Astrocyte of the spinal cord (primary cell): ENCODE measurements at regions not wholly inside any gene's neighbourhood (a gene's known extent, or its start where the extent isn't known, plus 50 kb on each side); places are given as distances from the start of the nearest gene placed in this dataset.
"Not testable (repeated sequence)": the region's sequence is repeated elsewhere in the genome, so short reads cannot be mapped to it uniquely, and the experiment has no call there.

Experiments used
- DNase-seq: peaks from one replicate; pipeline ENCODE4 v3.0.0; 2011; ENCODE audit warnings: low read depth, low spot score
- H3K4me3 ChIP-seq: 2 replicates; pipeline ENCODE4 v1.5.1; 2011; ENCODE audit warnings: low read depth, mild to moderate bottlenecking, low read length, moderate library complexity
- in situ Hi-C: cut with HindIII; loops from 2 replicates; pipeline ENCODE4 v1.10.0; 2017; ENCODE audit warnings: low sequenced_read_pairs
- TF ChIP-seq, protein P1 (sequence below): IDR thresholded peaks from 2 replicates; pipeline ENCODE4 v1.5.1; 2012; ENCODE audit warnings: low read depth, mild to moderate bottlenecking, low read length, inconsistent platforms

DNA sequence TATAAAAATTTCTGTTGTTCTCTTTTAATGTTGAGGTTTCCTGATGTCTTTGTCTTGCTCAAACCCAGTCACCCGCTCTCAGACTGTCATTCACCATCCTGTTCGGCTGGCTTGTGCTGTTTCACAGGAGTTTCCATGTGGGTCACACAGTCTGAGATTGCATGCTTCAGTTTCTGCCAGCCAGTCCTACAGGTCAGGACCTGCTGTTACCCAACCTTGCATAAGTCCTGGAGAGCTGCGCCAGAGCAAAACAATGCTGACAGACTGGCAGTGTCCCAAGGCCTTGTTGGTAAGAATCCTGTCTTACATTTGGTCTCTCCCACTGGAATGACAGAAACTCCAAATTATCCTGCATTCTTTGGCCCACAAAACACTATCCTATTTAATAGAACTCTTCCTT is 340.0 kb upstream of the SLITRK5 start:
- in situ Hi-C loops: no loop called here
- TF ChIP-seq, protein P1, sequence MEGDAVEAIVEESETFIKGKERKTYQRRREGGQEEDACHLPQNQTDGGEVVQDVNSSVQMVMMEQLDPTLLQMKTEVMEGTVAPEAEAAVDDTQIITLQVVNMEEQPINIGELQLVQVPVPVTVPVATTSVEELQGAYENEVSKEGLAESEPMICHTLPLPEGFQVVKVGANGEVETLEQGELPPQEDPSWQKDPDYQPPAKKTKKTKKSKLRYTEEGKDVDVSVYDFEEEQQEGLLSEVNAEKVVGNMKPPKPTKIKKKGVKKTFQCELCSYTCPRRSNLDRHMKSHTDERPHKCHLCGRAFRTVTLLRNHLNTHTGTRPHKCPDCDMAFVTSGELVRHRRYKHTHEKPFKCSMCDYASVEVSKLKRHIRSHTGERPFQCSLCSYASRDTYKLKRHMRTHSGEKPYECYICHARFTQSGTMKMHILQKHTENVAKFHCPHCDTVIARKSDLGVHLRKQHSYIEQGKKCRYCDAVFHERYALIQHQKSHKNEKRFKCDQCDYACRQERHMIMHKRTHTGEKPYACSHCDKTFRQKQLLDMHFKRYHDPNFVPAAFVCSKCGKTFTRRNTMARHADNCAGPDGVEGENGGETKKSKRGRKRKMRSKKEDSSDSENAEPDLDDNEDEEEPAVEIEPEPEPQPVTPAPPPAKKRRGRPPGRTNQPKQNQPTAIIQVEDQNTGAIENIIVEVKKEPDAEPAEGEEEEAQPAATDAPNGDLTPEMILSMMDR: no peak
- peak; percentile 39 for DNase-seq
- no peak overlapping the region for H3K4me3 ChIP-seq

DNA sequence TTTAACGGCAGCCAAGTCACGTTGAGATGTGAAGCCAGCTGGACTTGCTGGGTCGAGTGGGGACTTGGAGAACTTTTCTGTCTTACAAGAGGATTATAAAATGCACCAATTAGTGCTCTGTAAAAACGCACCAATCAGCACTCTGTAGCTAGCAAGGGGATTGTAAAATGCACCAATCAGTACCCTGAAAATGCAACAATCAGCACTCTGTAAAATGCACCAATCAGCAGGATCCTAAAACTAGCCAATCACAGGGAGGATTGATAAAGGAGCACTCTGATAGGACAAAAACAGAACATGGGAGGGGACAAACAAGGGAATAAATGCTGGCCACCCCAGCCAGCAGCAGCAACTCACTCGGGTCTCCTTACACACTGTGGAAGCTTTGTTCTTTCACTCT is 337.6 kb upstream of the SLITRK5 start:
- TF ChIP-seq, protein P1: no peak
- H3K4me3 ChIP-seq: no peak overlapping the region
- in situ Hi-C loops: no loop called here
- DNase-seq: no peak

DNA sequence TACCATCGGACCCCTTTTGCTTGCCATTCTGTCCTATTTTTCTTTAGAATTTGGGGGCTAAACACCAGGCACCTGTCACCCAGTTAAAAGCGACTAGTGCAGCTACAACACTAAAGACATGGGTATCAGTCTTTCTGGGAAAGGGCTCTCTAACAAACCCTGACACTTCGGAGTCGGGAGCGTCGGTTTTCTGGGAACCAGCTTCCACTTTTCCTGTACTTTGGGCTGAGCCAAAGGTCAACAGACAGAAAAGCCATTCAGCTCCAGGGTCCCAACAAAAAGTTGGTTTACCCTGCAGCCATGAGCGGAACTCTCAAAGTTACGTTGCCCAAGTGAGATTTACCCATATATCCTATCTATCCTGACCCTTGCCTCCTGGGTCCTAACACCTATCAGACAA is 337.0 kb upstream of the SLITRK5 start:
- DNase-seq: no peak
- in situ Hi-C loops: no loop called here
- H3K4me3 ChIP-seq: no peak overlapping the region
- TF ChIP-seq, protein P1: no peak

DNA sequence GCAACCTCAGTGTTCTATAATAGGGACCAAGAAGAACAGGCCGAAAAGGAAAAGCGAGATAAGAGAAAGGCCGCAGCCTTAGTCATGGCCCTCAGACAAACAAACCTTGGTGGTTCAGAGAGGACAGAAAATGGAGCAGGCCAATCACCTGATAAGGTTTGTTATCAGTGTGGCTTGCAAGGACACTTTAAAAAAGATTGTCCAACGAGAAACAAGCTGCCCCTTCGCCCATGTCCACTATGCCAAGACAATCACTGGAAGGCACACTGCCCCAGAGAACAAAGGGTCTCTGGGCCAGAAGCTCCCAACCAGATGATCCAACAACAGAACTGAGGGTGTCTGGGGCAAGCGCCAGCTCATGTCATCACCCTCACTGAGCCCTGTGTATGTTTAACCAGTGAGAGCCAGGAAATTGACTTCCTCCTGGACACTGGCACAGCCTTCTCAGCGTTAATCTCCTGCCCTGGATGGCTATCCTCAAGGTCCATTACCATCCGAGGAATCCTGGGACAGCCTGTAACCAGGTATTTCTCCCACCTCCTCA is 334.8 kb upstream of the SLITRK5 start:
- in situ Hi-C loops, H3K4me3 ChIP-seq, DNase-seq: not testable (repeated sequence)

DNA sequence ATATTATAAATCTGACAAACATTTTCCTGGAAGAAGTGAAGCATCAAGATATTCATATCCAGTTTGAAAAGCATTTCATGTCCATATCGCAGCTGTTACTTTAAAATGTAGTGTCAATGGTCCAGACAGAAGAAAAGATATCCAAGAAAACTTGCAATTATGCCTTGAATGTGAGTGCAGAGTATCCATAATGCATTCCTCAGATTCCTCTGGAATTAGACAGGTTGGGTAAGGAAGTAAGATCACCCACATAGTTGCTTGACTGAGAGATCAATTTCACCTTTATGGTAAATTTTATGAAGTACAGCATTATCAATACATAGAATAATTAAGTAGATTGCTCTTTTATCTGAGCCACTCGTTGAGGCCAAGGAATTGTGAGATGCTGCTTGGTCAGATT is 327.0 kb upstream of the SLITRK5 start:
- in situ Hi-C loops: no loop called here
- peak; percentile 5 for DNase-seq
- TF ChIP-seq, protein P1: no peak

DNA sequence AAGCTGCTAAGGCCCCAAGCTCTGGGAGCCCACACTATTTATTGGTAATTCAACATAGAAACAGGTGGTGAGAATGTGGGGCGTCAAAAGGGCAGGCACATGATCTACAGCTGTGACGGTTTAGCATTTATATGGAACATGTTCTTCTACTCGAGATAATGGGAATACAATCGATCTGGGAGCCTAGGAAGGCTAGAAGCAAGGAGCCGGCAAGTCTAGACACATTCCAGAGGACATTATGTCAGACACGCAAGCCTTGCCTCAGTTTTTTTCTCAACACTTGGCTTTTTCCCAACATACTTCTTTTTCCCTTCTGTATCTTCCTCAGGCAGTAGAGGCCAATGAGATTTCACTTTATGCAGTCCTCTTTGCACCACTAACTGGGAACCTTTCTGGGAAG is 315.7 kb upstream of the SLITRK5 start:
- TF ChIP-seq, protein P1: no peak
- H3K4me3 ChIP-seq: no peak overlapping the region
- in situ Hi-C loops: no loop called here
- no peak for DNase-seq

More for the DNA sequence above, 327.0 kb upstream of the SLITRK5 start:
- no peak overlapping the region for H3K4me3 ChIP-seq

DNA sequence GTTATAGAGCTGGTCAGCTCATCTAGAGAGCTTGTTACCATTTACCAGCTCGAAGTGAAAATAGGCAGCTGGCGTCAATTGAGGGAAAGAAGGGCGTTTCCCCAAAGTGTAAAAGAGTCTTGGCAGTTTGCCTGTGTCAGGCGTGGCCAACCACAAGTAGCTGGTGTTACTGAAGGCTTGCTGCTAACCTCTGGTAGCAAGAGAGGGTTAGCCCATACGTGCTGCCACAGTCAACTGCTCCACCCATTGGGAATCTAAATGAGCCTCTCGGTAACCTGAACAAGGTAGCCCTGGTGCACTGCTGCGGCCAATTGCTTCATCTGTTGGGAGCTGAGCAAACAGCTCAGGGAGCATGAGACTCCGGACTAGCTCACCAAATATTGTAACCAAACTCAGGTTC is 314.9 kb upstream of the SLITRK5 start:
- no peak for DNase-seq
- no peak overlapping the region for H3K4me3 ChIP-seq
- TF ChIP-seq, protein P1: no peak
- in situ Hi-C loops: no loop called here
